ENCODE measurements at regions not wholly inside any gene's neighbourhood (a gene's known extent, or its start where the extent isn't known, plus 50 kb on each side); places are given as distances from the start of the nearest gene placed in this dataset.
"Not testable (repeated sequence)": the region's sequence is repeated elsewhere in the genome, so short reads cannot be mapped to it uniquely, and the experiment has no call there.

- H3K4me3 ChIP-seq, result peak overlapping the region in 1 of 4 donors; percentile 23
- H3K27ac ChIP-seq, result no peak overlapping the region
- TF ChIP-seq POLR2AphosphoS5 (IDR thresholded peaks at IDR 0.05) (no peak), EP300 (IDR thresholded peaks at IDR 0.05) (no peak), CTCF (IDR thresholded peaks at IDR 0.05) (no peak), POLR2A (IDR thresholded peaks at IDR 0.05) (no peak)
- WGBS, 2 donors, result 56 to 61% methylated on average over 4 of the region's 4 CpGs
- H3K36me3 ChIP-seq, result no peaks in the 10 kb centered on the region
- H3K27me3 ChIP-seq, result no peaks in the 10 kb centered on the region
- intact Hi-C loops (cut with DNase I), result loop anchor here (10.0 kb wide), 1 partner anchor 543 kb away; no protein-coding TSS in a partner anchor
- H3K9me3 ChIP-seq, result no peaks in the 10 kb centered on the region
- peaks cover 0 to 5% (median 4%) of the 10 kb centered on the region in 4 donors for H3K4me1 ChIP-seq
- DNase-seq, result no peak
These were observed 107.7 kb upstream of the FOXA2 start for GRCh38 chr20:22692119-22692475.

- H3K9me3 ChIP-seq, DNase-seq, H3K27ac ChIP-seq, H3K4me3 ChIP-seq, H3K4me1 ChIP-seq, H3K27me3 ChIP-seq, H3K36me3 ChIP-seq: not testable (repeated sequence)
- 80 to 88% methylated on average over 6 of the region's 6 CpGs for WGBS, 2 donors
- intact Hi-C loops (cut with DNase I), result loop anchor here (10.0 kb wide), 1 partner anchor 542 kb away; no protein-coding TSS in a partner anchor
These were observed 108.2 kb upstream of the FOXA2 start for GRCh38 chr20:22692620-22693019.

- TF ChIP-seq CTCF (IDR thresholded peaks at IDR 0.05) (no peak), EP300 (IDR thresholded peaks at IDR 0.05) (no peak), POLR2AphosphoS5 (IDR thresholded peaks at IDR 0.05) (no peak), POLR2A (IDR thresholded peaks at IDR 0.05) (no peak)
- intact Hi-C loops (cut with DNase I), result loop anchor here (10.0 kb wide), 1 partner anchor 538 kb away; no protein-coding TSS in a partner anchor
- H3K27me3 ChIP-seq, result no peaks in the 10 kb centered on the region
- H3K4me3 ChIP-seq, result no peak overlapping the region
- peaks cover 0 to 5% (median 3%) of the 10 kb centered on the region in 4 donors for H3K4me1 ChIP-seq
- H3K27ac ChIP-seq, result no peak overlapping the region
- no peak for DNase-seq
- 81 to 87% methylated on average over 4 of the region's 4 CpGs for WGBS, 2 donors
- H3K36me3 ChIP-seq, result no peaks in the 10 kb centered on the region
- no peaks in the 10 kb centered on the region for H3K9me3 ChIP-seq
These were observed 112.4 kb upstream of the FOXA2 start for GRCh38 chr20:22696759-22697158.

- intact Hi-C loops (cut with DNase I), result loop anchor here (10.0 kb wide), 1 partner anchor 536 kb away; no protein-coding TSS in a partner anchor
- H3K27ac ChIP-seq, result no peak overlapping the region
- H3K4me3 ChIP-seq, result no peak overlapping the region
- H3K9me3 ChIP-seq, result no peaks in the 10 kb centered on the region
- no peaks in the 10 kb centered on the region for H3K27me3 ChIP-seq
- H3K36me3 ChIP-seq, result no peaks in the 10 kb centered on the region
- no peaks in the 10 kb centered on the region for H3K4me1 ChIP-seq
- WGBS, 2 donors, result 65 to 83% methylated on average over 5 of the region's 5 CpGs
- no peak for DNase-seq
- no peak for TF ChIP-seq POLR2A (IDR thresholded peaks at IDR 0.05)
- TF ChIP-seq POLR2AphosphoS5 (IDR thresholded peaks at IDR 0.05), result no peak
- TF ChIP-seq EP300 (IDR thresholded peaks at IDR 0.05), result no peak
- no peak for TF ChIP-seq CTCF (IDR thresholded peaks at IDR 0.05)
These were observed 114.0 kb upstream of the FOXA2 start for GRCh38 chr20:22698259-22698842.

GRCh38 chr20:22699396-22699795, 115.0 kb upstream of the FOXA2 start:
- peaks cover 0 to under 1% (median 0%) of the 10 kb centered on the region in 4 donors for H3K9me3 ChIP-seq
- no peaks in the 10 kb centered on the region for H3K27me3 ChIP-seq
- intact Hi-C loops (cut with DNase I), result loop anchor here (10.0 kb wide), 1 partner anchor 535 kb away; no protein-coding TSS in a partner anchor
- H3K4me3 ChIP-seq, result no peak overlapping the region
- TF ChIP-seq EP300 (IDR thresholded peaks at IDR 0.05) (no peak), CTCF (IDR thresholded peaks at IDR 0.05) (no peak), POLR2A (IDR thresholded peaks at IDR 0.05) (no peak), POLR2AphosphoS5 (IDR thresholded peaks at IDR 0.05) (no peak)
- WGBS, 2 donors, result 72 to 84% methylated on average over 3 of the region's 3 CpGs
- H3K27ac ChIP-seq, result no peak overlapping the region
- no peaks in the 10 kb centered on the region for H3K4me1 ChIP-seq
- H3K36me3 ChIP-seq, result no peaks in the 10 kb centered on the region
- DNase-seq, result no peak

Data from sigmoid colon (tissue), 6 donors.